Hepatocyte (in vitro differentiated cells): ENCODE measurements at regions not wholly inside any gene's neighbourhood (a gene's known extent, or its start where the extent isn't known, plus 50 kb on each side); places are given as distances from the start of the nearest gene placed in this dataset.

Source experiments
- DNase-seq: peaks from one replicate; pipeline ENCODE4 v3.0.0-alpha.2; 2016; ENCODE audit warnings: low spot score
- H2AFZ ChIP-seq: fragments of 200-600 bp; sonication (generic); 2 replicates; pipeline ENCODE4 v1.6.0; 2016; ENCODE audit warnings: antibody characterized with exemption, mild to moderate bottlenecking
- H3K27ac ChIP-seq: fragments of 200-600 bp; sonication (generic); 2 replicates; pipeline ENCODE4 v1.5.1; 2016; ENCODE audit warnings: mild to moderate bottlenecking
- H3K27me3 ChIP-seq: fragments of 200-600 bp; sonication (generic); 2 replicates; pipeline ENCODE4 v1.6.1; 2016
- H3K36me3 ChIP-seq: fragments of 200-600 bp; sonication (generic); replicated peaks from 2 replicates; pipeline ENCODE4 v1.5.1; 2016; ENCODE audit warnings: low read depth; ENCODE audit not compliant: insufficient read depth
- H3K4me1 ChIP-seq: fragments of 200-600 bp; sonication (generic); 2 replicates; pipeline ENCODE4 v1.5.1; 2016; ENCODE audit warnings: mild to moderate bottlenecking, moderate library complexity; ENCODE audit not compliant: insufficient read depth
- H3K4me2 ChIP-seq: fragments of 200-600 bp; sonication (generic); 2 replicates; pipeline ENCODE4 v1.6.0; 2016
- H3K4me3 ChIP-seq: fragments of 200-600 bp; sonication (generic); 2 replicates; pipeline ENCODE4 v1.5.1; 2016; ENCODE audit warnings: mild to moderate bottlenecking
- H3K79me2 ChIP-seq: fragments of 200-600 bp; sonication (generic); 2 replicates; pipeline ENCODE4 v1.6.0; 2017; ENCODE audit warnings: mild to moderate bottlenecking
- H3K9me2 ChIP-seq: fragments of 200-600 bp; sonication (generic); replicated peaks from 2 replicates; pipeline ENCODE4 v1.6.0; 2017; ENCODE audit warnings: mild to moderate bottlenecking; ENCODE audit not compliant: insufficient read depth
- H3K9me3 ChIP-seq: fragments of 200-600 bp; sonication (generic); 2 replicates; pipeline ENCODE4 v1.5.1; 2016; ENCODE audit warnings: low read depth, mild to moderate bottlenecking
- H4K20me1 ChIP-seq: fragments of 200-600 bp; sonication (generic); 2 replicates; pipeline ENCODE4 v1.6.0; 2016; ENCODE audit warnings: mild to moderate bottlenecking; ENCODE audit not compliant: insufficient read depth, poor library complexity, severe bottlenecking
- EZH2 ChIP-seq: fragments of 200-600 bp; sonication (generic); IDR thresholded peaks from 2 replicates; pipeline ENCODE4 v1.6.1; 2016; ENCODE audit warnings: antibody characterized with exemption, mild to moderate bottlenecking, borderline replicate concordance
- EZH2phosphoT487 ChIP-seq: fragments of 200-600 bp; sonication (generic); IDR thresholded peaks from one replicate; pipeline ENCODE4 v1.6.1; 2018; ENCODE audit warnings: antibody characterized with exemption, mild to moderate bottlenecking, low read depth, moderate library complexity; ENCODE audit not compliant: unreplicated experiment, severe bottlenecking
- whole genome bisulfite sequencing: methylation state at CpG from one replicate; pipeline ENCODE4 v1.1.6; 2016; ENCODE audit warnings: low lambda C conversion rate; ENCODE audit errors: missing lambda C conversion rate; 5-methylcytosine and 5-hydroxymethylcytosine counted together
- TF ChIP-seq, protein P1 (sequence below): fragments of 200-600 bp; sonication (generic); IDR thresholded peaks from 2 replicates; pipeline ENCODE4 v1.5.1; 2016; ENCODE audit warnings: antibody characterized with exemption, mild to moderate bottlenecking; ENCODE audit not compliant: poor library complexity

DNA sequence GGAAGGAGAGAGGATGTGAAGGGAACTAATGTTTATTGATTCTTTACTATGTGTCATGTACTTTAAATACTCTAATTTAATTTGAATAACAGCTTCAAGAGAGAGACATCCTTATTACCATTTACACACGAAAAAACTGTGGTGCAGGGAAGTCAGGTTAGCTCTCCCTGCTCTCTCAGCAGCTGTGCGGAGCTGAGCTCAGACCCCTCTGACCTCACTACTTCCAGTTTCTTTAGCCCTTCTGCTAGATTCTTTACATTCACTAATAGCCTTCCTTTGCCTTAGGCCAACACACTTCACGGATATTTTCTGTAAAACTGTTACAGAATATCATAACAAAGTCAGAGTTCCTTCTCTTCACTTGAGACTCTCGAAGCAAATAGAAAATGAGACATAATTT lies 131.3 kb upstream of the ARRDC3 start:
- no peaks in the 10 kb centered on the region for H4K20me1 ChIP-seq
- no peak for DNase-seq
- no peaks in the 10 kb centered on the region for H3K9me2 ChIP-seq
- H3K4me3 ChIP-seq, result no peak overlapping the region
- no peaks in the 10 kb centered on the region for H3K36me3 ChIP-seq
- H3K27me3 ChIP-seq, result no peaks in the 10 kb centered on the region
- H3K79me2 ChIP-seq, result no peaks in the 10 kb centered on the region
- H3K27ac ChIP-seq, result no peak overlapping the region
- H2AFZ ChIP-seq, result no peak overlapping the region
- TF ChIP-seq EZH2, result no peak
- TF ChIP-seq, protein P1, sequence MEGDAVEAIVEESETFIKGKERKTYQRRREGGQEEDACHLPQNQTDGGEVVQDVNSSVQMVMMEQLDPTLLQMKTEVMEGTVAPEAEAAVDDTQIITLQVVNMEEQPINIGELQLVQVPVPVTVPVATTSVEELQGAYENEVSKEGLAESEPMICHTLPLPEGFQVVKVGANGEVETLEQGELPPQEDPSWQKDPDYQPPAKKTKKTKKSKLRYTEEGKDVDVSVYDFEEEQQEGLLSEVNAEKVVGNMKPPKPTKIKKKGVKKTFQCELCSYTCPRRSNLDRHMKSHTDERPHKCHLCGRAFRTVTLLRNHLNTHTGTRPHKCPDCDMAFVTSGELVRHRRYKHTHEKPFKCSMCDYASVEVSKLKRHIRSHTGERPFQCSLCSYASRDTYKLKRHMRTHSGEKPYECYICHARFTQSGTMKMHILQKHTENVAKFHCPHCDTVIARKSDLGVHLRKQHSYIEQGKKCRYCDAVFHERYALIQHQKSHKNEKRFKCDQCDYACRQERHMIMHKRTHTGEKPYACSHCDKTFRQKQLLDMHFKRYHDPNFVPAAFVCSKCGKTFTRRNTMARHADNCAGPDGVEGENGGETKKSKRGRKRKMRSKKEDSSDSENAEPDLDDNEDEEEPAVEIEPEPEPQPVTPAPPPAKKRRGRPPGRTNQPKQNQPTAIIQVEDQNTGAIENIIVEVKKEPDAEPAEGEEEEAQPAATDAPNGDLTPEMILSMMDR, result no peak
- TF ChIP-seq EZH2phosphoT487, result no peak
- no peaks in the 10 kb centered on the region for H3K9me3 ChIP-seq
- H3K4me2 ChIP-seq, result no peak overlapping the region
- no peaks in the 10 kb centered on the region for H3K4me1 ChIP-seq
- WGBS, result 46% methylated on average over 4 of the region's 4 CpGs

DNA sequence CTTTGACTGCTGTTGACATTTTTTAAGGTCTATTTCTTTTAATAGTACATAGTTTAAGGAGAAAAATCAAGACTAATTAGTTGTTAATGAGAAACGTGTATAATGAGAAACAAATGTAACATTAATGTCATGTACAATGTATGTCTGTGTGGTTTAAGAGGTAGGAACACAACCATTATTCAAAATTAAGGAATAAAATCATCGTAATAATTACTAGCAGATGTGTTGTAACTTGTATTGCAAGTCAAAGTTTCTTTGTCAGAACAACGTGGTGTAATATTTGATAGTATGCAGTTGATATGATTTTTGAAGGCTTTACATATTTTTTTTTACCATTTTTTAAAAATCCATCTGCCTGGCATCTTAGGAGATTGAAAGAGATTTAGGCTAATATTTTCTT lies 120.2 kb upstream of the ARRDC3 start:
- no peaks in the 10 kb centered on the region for H3K9me3 ChIP-seq
- no peaks in the 10 kb centered on the region for H4K20me1 ChIP-seq
- TF ChIP-seq, protein P1, result no peak
- TF ChIP-seq EZH2 (no peak), EZH2phosphoT487 (no peak)
- DNase-seq, result no peak
- H3K4me3 ChIP-seq, result no peak overlapping the region
- no peaks in the 10 kb centered on the region for H3K36me3 ChIP-seq
- no peaks in the 10 kb centered on the region for H3K9me2 ChIP-seq
- no peaks in the 10 kb centered on the region for H3K79me2 ChIP-seq
- WGBS, result 63% methylated on average over 3 of the region's 3 CpGs
- no peak overlapping the region for H3K4me2 ChIP-seq
- peaks cover 3% of the 10 kb centered on the region for H3K27me3 ChIP-seq
- H3K4me1 ChIP-seq, result no peaks in the 10 kb centered on the region
- no peak overlapping the region for H3K27ac ChIP-seq
- H2AFZ ChIP-seq, result no peak overlapping the region

DNA sequence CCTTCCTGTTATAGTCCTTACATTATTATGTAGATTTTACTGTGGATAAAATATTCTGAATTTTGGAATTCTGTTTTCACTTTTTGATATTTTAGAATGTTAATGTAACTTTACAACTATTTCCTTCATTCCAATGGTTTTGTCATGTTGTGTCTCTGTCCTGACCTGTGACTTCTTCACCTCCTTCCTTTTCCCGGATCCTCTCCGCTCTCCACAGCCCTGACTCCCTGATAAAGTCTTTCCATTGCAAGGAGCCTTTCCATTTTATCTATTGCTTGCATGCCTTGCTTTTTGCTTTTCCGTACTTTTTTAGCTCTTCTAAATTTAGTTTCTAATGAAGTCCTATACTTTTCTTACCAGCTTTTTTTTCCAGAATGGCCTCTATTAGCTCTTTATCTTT lies 117.6 kb upstream of the ARRDC3 start:
- Histone ChIP-seq H3K4me1 (no peaks in the 10 kb centered on the region), H4K20me1 (no peaks in the 10 kb centered on the region), H3K79me2 (no peaks in the 10 kb centered on the region), H3K4me2 (no peak overlapping the region), H3K27ac (no peak overlapping the region), H2AFZ (no peak overlapping the region), H3K27me3 (peaks cover 3% of the 10 kb centered on the region), H3K9me3 (no peaks in the 10 kb centered on the region), H3K4me3 (no peak overlapping the region), H3K9me2 (no peaks in the 10 kb centered on the region), H3K36me3 (no peaks in the 10 kb centered on the region)
- TF ChIP-seq EZH2phosphoT487, result no peak
- TF ChIP-seq, protein P1, result no peak
- no peak for TF ChIP-seq EZH2
- 74% methylated on average over 3 of the region's 3 CpGs for WGBS
- no peak for DNase-seq

DNA sequence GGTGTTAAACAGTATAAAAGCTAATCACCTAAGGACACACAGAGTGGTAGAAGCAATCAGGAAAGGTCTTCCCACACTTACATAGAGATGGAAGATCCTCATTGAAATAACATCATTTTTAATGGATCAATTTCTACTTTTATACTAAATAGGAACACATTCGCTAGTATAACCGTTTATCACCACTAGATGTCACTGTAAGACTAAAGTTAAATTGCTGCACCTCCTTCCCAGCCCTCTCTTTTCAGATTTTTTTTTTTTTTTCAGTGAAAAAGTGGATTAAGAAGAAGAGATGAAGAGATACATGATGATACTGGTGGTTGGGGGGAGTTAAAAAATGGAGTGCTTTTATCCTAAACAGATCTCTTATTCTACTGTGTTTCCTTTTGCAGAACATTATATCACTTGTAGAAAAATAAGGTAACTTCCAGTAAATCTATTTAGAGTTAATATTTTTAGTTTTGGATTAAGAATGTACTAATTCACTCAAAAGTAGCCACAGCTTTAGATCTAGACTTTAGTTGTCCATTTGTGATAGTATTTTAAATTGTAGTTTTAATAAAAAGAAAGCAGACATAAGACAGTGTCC lies 116.9 kb upstream of the ARRDC3 start:
- no peaks in the 10 kb centered on the region for H3K4me1 ChIP-seq
- H2AFZ ChIP-seq, result no peak overlapping the region
- no peaks in the 10 kb centered on the region for H4K20me1 ChIP-seq
- WGBS, result 0% methylated on average over 2 of the region's 2 CpGs
- peak; percentile 62 for DNase-seq
- H3K9me3 ChIP-seq, result no peaks in the 10 kb centered on the region
- no peak overlapping the region for H3K27ac ChIP-seq
- TF ChIP-seq, protein P1, result peak; percentile 84
- TF ChIP-seq EZH2, result no peak
- H3K4me2 ChIP-seq, result no peak overlapping the region
- H3K9me2 ChIP-seq, result no peaks in the 10 kb centered on the region
- no peaks in the 10 kb centered on the region for H3K79me2 ChIP-seq
- H3K4me3 ChIP-seq, result no peak overlapping the region
- peaks cover 3% of the 10 kb centered on the region for H3K27me3 ChIP-seq
- H3K36me3 ChIP-seq, result no peaks in the 10 kb centered on the region
